ENCODE measurements at regions not wholly inside any gene's neighbourhood (a gene's known extent, or its start where the extent isn't known, plus 50 kb on each side); places are given as distances from the start of the nearest gene placed in this dataset.
"Not testable (repeated sequence)": the region's sequence is repeated elsewhere in the genome, so short reads cannot be mapped to it uniquely, and the experiment has no call there.

DNA sequence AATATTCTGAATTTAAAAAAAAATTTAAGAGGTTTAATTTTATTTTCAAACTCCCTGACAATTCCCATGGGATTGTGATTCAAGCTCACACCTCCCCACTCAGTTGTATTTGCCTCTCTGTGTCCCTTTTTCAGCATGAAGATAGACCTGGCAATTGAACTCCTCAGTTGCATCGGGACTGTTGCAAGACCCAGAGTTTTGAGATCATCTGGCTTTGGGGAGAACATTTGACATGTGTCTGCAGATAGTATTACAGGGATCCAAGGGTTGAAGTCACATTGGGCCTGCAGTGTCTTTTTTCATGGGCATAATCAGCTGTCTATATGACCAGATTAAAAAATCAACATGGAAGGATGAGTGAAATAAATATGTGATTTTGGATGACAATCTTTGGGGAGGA lies 91.1 kb upstream of the EOMES start:
- no peak for ATAC-seq
- intact Hi-C loops (cut with micrococcal nuclease): no loop called here
- Histone ChIP-seq H3K9me2 (ENCODE audit: insufficient read depth) (no peaks in the 10 kb centered on the region), H4K20me1 (ENCODE audit: insufficient read depth) (no peaks in the 10 kb centered on the region), H3K27ac (ENCODE audit: low read depth, low read length) (no peak overlapping the region), H3K4me1 (ENCODE audit: control insufficient read depth in 1 of 2, insufficient read depth in 2 of 2, low read length in 2 of 2) (no peaks in the 10 kb centered on the region), H3K36me3 (ENCODE audit: control insufficient read depth in 1 of 2, insufficient read depth in 2 of 2, low read length in 2 of 2) (no peaks in the 10 kb centered on the region), H3K27me3 (ENCODE audit: insufficient read depth, low read length) (no peaks in the 10 kb centered on the region), H3K79me2 (ENCODE audit: insufficient read depth, low read length) (no peaks in the 10 kb centered on the region), H3K4me3 (replicated peaks in 1 of 2; ENCODE audit: low read depth in 1 of 2, low read length in 2 of 2) (no peak overlapping the region), H3K9me3 (ENCODE audit: control insufficient read depth in 1 of 2, insufficient read depth in 1 of 2, low read depth in 1 of 2, low read length in 2 of 2) (no peaks in the 10 kb centered on the region), H2AFZ (ENCODE audit: low read depth, low read length, poor library complexity, severe bottlenecking) (no peak overlapping the region), H3K4me2 (ENCODE audit: low read length) (no peak overlapping the region), H3K9ac (ENCODE audit: low read length) (no peak overlapping the region)
- ChIA-PET POLR2A (no interaction called here), RAD21 (ENCODE audit: low non-redundant PET in 1 of 2, low total read pairs in 2 of 2, uncharacterized antibody in 2 of 2, unreplicated experiment in 2 of 2) (no interaction called here), CTCF (no interaction called here)
- no peak for TF ChIP-seq CEBPB (IDR thresholded peaks at IDR 0.05; ENCODE audit: low read depth)
- no peak for TF ChIP-seq EZH2phosphoT487 (IDR thresholded peaks at IDR 0.05; ENCODE audit: borderline replicate concordance)
- no peak for TF ChIP-seq RAD21 (IDR thresholded peaks at IDR 0.05; ENCODE audit: low read depth)
- no peak for TF ChIP-seq POLR2A (IDR thresholded peaks at IDR 0.05; ENCODE audit: borderline replicate concordance, extremely low read depth, insufficient read depth, insufficient read length)
- no peak for TF ChIP-seq TCF7L2 (IDR thresholded peaks at IDR 0.05; ENCODE audit: borderline replicate concordance, extremely low read depth, insufficient read depth, insufficient read length)
- TF ChIP-seq ZFX (IDR thresholded peaks at IDR 0.05): no peak
- TF ChIP-seq, protein P1, sequence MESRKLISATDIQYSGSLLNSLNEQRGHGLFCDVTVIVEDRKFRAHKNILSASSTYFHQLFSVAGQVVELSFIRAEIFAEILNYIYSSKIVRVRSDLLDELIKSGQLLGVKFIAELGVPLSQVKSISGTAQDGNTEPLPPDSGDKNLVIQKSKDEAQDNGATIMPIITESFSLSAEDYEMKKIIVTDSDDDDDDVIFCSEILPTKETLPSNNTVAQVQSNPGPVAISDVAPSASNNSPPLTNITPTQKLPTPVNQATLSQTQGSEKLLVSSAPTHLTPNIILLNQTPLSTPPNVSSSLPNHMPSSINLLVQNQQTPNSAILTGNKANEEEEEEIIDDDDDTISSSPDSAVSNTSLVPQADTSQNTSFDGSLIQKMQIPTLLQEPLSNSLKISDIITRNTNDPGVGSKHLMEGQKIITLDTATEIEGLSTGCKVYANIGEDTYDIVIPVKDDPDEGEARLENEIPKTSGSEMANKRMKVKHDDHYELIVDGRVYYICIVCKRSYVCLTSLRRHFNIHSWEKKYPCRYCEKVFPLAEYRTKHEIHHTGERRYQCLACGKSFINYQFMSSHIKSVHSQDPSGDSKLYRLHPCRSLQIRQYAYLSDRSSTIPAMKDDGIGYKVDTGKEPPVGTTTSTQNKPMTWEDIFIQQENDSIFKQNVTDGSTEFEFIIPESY (IDR thresholded peaks at IDR 0.05; ENCODE audit: extremely low read depth, insufficient replicate concordance, low read length): no peak
- TF ChIP-seq, protein P2, sequence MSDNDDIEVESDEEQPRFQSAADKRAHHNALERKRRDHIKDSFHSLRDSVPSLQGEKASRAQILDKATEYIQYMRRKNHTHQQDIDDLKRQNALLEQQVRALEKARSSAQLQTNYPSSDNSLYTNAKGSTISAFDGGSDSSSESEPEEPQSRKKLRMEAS (IDR thresholded peaks at IDR 0.05): no peak
- no peak for TF ChIP-seq FOSL1 (IDR thresholded peaks at IDR 0.05; ENCODE audit: low read depth)
- TF ChIP-seq SP1 (IDR thresholded peaks at IDR 0.05; ENCODE audit: low read depth): no peak
- no peak for TF ChIP-seq YY1 (IDR thresholded peaks at IDR 0.05; ENCODE audit: extremely low read depth, insufficient replicate concordance, low read depth, low read length)
- TF ChIP-seq SRF (IDR thresholded peaks at IDR 0.05; ENCODE audit: low read depth): no peak
- BruUV-seq (replicated peaks): no TSS peak
- DNase-seq (ENCODE audit: low read depth, low spot score): no peak

DNA sequence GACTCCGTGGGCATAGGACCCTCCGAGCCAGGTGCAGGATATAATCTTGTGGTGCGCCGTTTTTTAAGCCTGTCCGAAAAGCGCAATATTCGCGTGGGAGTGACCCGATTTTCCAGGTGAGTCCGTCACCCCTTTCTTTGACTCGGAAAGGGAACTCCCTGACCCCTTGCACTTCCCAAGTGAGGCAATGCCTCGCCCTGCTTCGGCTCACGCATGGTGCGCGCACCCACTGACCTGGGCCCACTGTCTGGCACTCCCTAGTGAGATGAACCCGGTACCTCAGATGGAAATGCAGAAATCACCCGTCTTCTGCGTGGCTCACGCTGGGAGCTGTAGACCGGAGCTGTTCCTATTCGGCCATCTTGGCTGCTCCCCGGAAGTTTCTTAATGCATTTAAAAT lies 99.5 kb upstream of the EOMES start:
- H3K9ac ChIP-seq (ENCODE audit: low read length); H3K9me3 ChIP-seq (ENCODE audit: control insufficient read depth in 1 of 2, insufficient read depth in 1 of 2, low read depth in 1 of 2, low read length in 2 of 2); RAD21 ChIA-PET (ENCODE audit: low non-redundant PET in 1 of 2, low total read pairs in 2 of 2, uncharacterized antibody in 2 of 2, unreplicated experiment in 2 of 2); POLR2A ChIA-PET; CTCF ChIA-PET; H3K9me2 ChIP-seq (ENCODE audit: insufficient read depth); H2AFZ ChIP-seq (ENCODE audit: low read depth, low read length, poor library complexity, severe bottlenecking); BruUV-seq (replicated peaks); H3K4me1 ChIP-seq (ENCODE audit: control insufficient read depth in 1 of 2, insufficient read depth in 2 of 2, low read length in 2 of 2); H3K79me2 ChIP-seq (ENCODE audit: insufficient read depth, low read length); H3K27ac ChIP-seq (ENCODE audit: low read depth, low read length); H3K27me3 ChIP-seq (ENCODE audit: insufficient read depth, low read length); H3K4me2 ChIP-seq (ENCODE audit: low read length); DNase-seq (ENCODE audit: low read depth, low spot score); H3K4me3 ChIP-seq (replicated peaks in 1 of 2; ENCODE audit: low read depth in 1 of 2, low read length in 2 of 2); H4K20me1 ChIP-seq (ENCODE audit: insufficient read depth); H3K36me3 ChIP-seq (ENCODE audit: control insufficient read depth in 1 of 2, insufficient read depth in 2 of 2, low read length in 2 of 2); ATAC-seq; intact Hi-C loops (cut with micrococcal nuclease): not testable (repeated sequence)
